Hindlimb muscle (tissue), 1 donor: ENCODE measurements at regions not wholly inside any gene's neighbourhood (a gene's known extent, or its start where the extent isn't known, plus 50 kb on each side); places are given as distances from the start of the nearest gene placed in this dataset.
"Not testable (repeated sequence)": the region's sequence is repeated elsewhere in the genome, so short reads cannot be mapped to it uniquely, and the experiment has no call there.

ENCODE experiments used
- DNase-seq: peaks from one replicate; pipeline ENCODE4 v3.0.0-alpha.2; 2013

DNA sequence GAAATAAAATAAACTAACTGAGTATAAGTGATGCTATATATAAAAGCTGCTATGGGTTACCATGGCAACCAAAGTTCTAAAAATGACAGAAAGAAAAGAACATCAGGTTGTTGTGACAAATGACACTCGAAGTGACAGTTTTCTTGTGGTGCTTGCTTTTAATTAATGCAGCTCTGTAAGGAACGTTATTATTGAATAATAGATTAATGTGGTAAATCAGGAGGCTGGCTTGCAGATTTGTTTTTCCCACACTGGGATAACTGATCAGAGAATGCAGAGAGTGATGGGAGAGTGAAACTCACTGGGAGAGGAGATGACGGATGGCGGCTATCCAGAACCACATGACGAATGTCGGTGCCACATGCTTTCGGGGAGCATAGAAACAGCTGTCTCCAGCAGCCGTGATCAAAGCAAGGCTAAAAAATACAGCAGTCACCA, 207.0 kb upstream of the ATP10A start:
- no peak for DNase-seq

DNA sequence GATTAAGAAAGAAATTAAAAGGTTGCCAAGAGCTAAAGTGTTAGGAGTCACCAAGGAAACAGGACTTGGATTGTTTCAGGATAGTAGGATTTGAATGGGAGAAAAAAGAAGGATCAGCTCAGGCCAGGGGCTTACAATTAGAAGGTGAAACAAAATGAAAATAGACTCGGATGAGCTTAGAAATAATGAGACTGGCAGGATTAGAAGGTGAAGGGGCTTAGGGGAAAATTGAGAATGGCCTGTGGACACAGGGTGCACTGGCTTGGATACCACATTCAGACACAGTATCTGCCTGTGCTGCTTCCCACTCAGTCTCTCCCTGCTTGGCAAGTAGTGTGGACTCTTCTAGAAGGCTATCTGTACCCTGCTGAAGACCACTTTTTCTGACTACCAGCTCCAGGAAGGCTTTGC, 206.1 kb upstream of the ATP10A start:
- no peak for DNase-seq

DNA sequence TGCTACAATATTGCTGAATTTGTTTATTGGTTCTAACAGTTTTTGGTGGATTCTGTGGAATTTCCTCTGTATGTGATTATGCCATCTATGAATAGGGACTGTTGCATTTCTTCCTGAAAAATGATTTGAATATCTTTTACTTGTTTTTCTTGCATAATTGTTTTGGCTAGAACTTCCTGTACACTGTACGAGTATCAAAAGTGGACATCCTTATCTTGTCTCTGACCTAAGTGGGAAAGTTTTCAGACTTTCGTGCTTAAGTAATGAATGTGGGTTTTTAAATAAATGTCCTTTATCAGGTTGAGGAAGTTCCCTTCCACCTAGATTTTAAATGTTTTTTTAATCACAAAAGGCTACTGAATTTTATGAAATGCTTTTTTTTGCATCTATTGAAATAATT, 203.8 kb upstream of the ATP10A start:
- DNase-seq: no peak

DNA sequence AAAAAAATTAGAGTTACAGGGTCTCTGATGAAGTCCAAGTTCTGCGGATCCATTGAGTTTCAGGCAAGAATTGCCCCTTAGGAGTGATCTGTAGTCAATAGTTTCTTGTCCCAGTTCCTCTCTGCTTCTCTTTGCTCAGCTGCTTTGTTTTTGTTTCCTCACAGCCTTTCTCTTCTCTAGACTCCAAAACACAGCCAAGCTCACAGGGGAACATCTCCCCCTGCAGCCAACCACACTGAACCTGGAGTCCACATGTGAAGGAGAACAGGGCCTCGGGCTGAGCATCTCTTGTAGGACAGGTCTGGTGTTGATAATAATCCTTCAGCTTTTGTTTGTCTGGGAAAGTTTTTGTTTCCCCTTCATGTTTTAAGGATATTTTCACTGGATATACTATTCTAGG, 202.6 kb upstream of the ATP10A start:
- DNase-seq: no peak

DNA sequence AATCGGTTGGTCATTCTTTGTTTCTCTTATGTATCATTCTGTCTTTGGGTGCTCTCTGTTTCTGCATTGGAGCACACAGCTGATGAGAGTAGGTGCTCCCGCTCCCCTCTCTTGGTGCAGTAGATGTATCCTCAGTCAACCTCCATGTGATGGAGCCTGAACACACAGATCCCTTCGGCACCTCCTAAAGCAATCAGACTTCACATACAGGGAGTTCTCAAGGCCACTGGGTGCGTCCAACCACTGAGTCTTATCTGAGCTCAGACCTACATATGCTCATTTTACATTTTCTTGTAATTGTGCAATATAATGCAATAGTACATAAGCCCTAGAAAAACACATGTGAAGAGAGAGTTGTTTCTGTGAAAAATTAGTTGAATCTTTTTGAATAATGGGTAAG, 198.1 kb upstream of the ATP10A start:
- DNase-seq: no peak

DNA sequence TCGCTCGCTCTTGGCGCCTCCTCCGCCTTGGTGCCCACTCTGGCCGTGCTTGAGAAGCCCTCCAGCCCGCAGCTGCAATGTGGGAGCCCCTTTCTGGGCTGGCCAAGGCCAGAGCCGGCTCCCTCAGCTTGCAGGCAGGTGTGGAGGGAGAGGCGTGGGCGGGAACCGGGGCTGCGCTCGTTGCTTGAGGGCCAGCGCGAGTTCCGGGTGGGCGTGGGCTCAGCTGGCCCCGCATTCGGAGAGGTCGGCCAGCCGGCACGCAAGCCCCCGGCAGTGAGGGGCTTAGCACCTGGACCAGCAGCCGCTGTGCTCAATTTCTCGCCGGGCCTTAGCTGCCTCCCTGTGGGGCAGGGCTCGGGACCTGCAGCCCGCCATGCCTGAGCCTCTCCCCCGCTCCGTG, 193.6 kb upstream of the ATP10A start:
- DNase-seq: not testable (repeated sequence)

DNA sequence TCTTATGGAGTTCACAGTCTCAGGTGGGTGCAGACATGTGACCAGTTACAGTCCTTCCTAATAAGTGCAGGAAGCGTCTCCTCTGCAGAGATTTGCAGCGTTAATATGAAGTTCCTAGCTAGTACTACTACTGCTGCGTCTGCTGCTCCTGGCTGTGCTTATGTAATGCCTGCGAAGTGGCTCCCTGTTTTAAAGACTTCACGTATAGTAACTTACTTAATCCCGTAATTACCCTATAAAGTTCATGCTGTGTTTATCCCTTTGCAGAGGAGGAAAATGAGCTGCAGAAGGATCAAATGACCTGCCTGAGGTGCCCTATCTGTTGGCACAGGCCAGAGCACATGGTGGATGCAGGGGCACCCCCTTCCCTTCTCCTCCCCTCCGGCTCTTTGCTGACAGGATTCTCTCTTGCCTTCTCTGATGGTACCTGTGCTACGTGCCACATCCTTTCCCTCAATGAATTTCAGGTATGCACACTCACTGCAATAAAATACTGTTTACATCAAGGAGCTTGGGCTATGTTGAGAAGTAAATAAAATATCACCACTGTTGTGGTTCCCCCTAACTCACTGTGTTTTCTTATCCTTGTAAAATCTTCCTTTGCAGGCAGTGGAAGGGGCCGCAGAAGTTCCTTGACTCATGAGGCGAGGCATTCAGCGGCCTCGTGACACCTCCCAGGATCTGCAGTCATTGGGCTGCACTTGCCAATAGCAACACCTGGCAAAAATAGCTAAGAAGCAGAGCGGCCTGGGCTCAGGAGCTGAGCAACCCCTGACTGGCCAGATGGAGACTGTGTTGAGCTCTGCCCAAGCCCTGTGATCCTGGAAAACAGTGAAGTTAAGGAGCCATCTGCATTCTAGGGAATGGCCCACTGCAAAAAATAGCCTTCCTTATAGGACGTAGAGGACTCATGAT, 188.9 kb upstream of the ATP10A start:
- peak; percentile 66 for DNase-seq

DNA sequence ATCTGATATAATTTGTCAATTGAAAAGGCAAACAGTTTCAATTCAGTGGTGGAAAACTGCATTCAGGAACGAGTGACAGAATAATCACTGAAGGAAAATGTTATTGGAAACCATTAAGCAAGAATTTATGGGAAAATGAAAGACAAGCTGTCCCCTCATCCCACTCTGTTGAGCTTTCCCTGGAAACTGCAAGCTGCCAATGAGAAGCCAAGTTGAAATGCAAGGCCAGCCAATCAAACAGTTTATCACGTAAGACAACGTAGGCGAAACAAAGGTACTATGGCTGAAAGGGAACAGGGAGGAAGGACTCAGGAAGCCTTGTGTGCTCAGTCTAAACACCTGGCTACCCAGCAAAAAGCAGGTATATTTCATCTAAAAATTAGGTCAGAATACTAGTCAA, 187.9 kb upstream of the ATP10A start:
- no peak for DNase-seq

DNA sequence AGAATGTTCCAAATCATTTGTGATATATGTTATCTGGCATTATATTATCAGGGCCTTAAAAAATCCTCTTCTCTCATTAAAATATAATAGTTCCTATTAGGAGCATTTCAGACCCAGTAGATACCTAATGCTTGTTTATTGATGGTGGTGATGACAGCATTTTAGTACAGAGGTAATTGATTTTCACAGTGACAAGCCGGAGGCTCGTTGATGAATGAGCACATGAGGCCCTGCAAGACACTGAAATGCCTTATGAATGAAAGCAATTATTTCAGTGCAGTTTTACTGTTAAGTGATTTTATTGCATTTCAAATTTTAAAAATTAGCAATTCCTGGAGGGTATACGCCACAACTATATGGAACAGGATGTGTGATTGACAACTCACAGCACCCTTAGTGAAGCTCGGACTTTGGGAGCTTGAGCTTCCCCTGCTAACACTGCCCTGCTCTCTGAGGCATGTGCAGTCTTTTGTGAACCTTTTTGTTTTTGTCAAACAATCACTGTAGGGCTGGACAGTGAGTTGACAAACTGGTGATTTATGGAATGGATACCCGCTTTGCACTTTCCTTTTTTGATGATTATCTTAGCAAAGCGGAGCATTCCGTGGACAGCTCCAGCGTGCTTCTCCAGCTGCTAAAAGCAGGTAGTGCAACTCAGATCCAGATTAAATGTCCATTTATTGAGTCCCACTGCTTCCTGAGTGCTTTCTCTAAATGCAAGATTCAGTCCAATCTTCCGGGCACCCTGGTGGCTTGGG, 187.0 kb upstream of the ATP10A start:
- DNase-seq: no peak

DNA sequence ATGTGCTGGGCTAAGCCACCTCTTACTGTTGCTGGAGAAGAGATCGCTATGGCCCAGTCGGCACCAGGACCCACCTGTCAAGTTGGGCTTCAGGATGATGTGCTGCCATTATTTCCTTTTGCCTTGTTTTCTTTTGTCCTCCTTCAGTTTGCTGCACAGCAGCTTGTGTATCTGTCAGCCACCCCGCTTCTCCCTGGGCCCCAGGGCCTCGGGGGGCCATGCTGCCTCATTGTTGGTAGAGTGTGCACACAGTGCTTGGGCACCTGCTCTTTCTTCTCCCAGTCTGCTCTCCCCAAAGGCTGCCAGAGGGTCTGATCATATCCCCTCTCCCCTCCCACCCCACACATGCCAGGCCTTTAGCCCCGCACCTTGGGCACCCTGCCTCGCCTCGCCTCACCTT, 185.5 kb upstream of the ATP10A start:
- DNase-seq: no peak

DNA sequence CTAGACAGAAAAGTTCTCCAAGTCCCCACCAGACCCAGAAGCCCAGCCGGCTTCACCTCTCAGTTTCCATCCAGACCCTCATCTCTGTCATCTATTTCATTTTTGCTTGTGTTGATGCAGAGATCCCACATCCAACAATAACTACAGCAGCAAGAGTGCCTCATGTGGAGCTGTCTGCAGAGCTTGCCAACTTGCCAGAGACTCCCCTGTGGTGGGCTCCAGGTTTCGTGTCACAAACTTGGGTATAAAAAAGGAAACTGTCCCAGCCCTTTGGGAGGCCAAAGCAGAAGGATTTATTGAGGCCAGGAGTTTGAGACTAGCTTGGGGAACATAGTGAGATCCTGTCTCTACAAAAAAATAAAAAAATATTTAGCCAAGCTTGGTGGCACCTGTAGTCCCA, 182.4 kb upstream of the ATP10A start:
- no peak for DNase-seq

DNA sequence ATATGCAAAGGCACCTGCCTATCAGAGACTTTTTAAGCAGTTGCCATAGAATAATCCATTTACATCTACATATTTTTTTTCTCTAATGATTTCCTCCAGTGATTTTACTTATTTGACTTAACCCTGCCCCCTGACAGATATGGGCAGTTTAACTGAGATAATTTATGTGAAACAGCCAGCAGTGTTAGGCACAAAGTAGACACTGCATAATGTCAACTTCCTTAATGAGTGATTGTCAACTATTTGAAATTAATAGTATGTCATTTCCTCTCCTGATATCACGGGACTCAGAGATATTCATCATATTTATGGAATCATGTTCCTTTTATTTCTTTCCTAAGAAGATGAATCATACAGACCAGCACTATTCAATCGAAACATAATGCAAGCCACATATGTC, 179.9 kb upstream of the ATP10A start:
- no peak for DNase-seq

DNA sequence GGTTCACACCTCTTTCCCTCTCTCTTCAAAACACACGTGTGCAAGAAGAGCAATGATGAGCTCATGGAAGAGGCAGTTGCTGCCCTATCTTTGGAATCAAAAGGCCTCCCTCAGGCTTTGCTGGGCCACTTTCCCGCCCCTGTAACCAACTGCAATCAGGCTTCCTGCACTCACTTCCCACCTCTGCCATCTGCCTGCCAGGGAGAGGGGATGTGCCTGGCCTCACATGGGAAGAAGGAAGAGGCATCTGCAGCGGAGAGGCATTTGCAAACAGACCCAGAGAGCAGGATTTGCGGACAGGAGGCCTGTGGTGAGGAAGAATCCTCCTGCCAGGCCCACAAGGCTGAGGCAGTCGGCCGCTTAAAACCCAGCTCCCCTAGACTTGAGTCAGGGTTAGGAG, 175.6 kb upstream of the ATP10A start:
- no peak for DNase-seq

DNA sequence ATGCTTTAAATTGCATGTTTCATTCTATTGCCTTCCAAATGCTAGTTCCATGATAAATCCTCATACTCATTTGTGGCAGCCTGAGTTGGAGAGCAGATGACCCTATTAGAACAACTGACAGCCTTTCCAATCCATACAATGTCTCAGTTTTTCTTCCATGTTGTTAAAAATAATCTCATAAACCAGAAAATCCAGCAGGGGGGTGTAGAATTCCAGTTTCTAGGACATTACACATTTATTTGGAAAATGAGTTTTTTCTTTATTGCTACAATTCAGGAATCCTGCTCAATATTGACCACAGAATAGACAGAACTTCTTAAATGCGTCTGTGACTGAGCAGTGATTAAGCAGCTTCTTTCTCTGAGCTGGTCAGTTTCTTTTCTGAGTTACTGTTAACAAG, 174.2 kb upstream of the ATP10A start:
- no peak for DNase-seq

DNA sequence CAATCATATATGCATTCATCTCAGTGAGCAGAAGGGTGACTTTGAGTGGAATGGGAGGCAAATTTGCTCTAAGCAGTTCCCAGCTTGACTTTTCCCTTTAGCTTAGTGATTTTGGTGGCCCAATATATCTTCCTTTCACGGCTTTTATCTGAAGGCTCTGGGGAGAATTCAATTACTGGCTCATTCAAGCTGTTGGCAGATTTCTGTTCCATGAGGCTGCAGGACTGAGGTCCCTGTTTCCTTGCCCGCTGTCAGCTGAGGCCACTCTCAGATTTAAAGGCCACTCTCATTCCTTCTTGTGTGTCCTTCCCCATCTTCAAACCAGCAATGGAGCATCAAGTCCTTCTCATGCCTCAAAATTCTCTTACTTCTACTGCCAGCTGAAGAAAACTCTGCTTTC, 170.4 kb upstream of the ATP10A start:
- DNase-seq: no peak

DNA sequence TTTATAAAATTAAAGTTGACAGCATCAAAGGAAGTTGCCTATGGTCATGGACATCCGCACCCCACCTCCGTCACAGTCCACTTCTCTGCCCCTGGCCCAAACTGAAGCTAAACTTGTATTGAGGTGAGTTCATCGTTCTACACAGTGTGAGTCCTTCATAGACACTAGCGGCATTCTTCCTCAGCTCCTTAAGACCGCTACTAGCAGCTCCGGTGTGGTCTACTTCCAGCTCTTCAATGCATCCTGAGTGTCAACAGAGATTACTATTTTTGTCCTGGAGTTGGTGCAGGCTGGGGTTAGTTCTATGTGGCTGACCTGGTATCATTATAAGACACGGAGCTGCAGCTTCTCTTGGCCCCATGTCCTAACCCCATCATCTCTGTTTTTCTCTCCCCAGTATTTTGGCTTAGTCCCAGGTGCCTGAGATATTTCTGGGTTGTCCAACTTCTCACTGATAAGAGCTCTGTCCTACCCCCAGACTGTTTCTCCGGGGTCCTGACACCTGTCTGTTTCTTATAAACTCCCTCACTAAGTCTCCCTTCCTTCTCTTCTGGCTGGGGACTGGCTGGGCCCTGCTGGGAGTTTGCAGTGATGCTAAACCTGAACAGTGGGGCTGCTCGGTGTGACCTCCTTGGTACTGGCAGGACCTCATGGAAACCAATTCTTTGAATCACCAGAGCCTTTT, 169.2 kb upstream of the ATP10A start:
- no peak for DNase-seq

DNA sequence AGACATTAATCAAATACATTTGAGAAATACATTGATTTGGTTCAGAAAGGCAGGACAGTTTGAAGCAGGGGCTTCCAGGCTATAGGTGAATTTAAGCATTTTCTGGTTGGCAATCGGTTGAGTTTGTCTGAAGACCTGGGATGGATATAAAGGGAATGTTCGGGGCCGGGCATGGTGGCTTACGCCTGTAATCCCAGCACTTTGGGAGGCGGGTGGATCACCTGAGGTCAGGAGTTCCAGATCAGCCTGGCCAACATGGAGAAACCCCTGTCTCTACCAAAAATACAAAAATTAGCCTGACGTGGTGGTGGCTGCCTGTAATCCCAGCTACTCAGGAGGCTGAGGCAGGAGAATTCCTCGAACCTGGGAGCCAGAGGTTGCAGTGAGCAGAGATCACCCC, 166.5 kb upstream of the ATP10A start:
- DNase-seq: not testable (repeated sequence)

DNA sequence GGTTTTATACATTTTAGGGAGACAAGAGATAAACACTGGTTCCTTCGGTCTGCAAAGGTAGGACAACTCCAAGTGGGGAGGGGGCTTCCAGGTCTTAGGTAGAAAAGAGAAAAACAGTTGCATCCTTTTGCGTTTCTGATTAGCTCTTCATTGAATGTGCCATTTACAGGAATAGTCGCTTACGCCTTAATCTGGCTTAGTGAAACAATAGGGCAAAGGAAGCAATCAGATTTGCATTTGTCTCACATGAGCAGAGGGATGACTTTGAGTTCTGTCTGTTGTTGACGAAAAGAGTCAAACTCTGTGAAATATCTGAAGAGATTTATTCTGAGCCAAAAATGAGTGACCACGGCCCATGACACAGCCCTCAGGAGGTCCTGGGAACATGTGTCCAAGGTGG, 166.0 kb upstream of the ATP10A start:
- no peak for DNase-seq

DNA sequence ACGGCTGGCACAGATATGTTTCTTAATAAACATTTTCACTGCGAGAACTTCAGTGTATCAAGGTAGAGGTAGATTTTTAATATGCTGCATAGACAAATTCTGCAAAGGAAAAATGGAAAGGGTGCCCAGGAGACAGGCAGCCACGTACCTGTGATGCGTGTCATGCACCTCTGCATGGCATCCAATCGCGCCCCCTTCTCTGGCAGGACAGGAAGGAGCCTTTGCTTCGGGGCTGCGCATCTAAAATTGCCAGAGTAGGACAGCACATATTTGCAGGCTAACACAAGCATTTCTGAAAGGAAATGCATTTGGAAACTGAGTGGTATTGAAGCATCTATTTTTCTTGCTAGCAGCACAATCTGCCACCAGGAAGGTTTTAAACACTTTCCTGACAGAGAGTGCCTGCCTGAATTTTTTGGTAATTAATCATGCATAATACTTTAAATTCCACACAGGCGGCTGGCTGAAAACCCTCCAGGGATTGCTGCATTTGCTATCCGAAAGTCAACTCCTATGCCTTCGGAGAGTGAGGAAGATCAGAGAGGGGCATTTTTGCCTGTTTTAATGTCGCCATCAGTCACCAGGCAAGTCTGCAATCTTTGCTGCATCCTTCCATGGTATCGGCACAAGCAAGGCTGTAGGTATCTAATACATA, 165.1 kb upstream of the ATP10A start:
- DNase-seq: no peak

DNA sequence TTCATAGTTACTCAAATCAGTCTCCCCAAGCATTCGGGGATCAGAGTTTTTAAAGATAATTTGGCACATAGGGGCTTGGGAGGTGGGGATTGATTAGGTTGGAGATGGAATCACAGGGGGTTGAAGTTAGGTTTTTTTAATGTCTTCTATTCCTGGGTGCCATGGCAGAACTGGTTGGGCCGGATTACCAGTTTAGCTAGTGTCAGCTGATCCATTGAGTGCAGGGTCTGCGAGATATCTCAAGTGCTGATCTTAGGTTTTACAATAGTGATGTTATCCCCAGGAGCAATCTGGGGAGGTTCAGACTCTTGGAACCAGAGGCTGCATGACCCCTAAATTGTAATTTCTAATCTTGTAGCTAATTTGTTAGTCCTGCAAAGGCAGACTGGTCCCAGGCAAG, 163.5 kb upstream of the ATP10A start:
- DNase-seq: not testable (repeated sequence)

DNA sequence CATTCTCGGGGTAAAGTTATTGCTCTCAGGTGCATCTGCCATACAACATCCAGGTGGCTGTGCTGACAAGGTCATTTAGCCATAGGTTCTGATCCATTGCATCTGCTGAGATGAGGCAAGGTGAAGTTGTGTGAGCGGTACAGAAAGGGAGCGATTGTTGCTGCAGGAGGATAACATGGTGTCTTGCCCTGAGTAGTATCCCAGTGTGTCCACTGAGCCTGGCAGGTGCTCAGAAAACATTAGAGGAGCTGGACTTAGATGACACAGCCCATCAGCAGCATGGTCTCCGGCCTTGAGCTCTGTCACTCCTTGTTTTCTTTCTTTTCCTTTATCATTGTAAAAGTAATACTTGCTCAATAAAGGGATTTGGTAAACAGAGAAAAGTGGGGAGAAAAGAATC, 161.1 kb upstream of the ATP10A start:
- no peak for DNase-seq

DNA sequence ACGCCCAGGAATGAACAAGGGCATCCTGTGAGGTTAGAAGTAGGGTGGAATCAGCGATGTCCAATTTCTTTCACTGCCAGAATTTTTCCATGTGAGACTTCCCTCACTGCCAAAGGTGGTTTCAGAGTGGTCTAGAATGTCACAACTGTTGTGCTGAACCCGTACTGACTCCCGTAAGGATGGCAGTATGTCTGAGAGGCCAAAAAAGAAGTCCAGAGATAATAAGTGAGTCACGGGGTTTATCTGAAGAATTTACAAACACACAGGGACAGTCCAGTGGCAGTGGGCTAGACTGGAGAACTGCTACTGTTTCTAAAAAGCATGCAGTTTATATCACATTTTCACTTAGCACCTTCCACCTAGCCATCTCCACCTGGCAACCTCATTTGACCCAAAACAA, 160.6 kb upstream of the ATP10A start:
- no peak for DNase-seq

DNA sequence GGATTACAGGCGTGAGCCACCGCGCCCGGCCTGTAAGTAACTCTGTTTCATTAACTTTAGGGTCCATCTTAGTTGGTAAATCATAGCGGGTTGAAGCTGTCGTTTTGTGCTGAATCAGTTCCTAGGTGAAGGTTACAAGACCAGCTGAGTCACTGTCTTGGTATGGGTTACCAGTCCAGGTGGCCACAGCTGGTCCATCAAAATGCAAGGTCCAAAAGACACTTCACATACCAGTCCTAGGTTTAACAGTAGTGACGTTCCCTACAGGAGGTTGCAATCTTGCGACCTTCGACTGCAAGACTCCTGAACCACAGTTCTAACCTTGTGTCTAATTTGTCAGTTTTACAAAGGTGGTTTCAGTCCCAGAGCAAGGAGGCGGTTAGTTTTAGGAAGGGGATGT, 160.1 kb upstream of the ATP10A start:
- no peak for DNase-seq
